GM20431 (cell line): ENCODE measurements at regions not wholly inside any gene's neighbourhood (a gene's known extent, or its start where the extent isn't known, plus 50 kb on each side); places are given as distances from the start of the nearest gene placed in this dataset.
"Not testable (repeated sequence)": the region's sequence is repeated elsewhere in the genome, so short reads cannot be mapped to it uniquely, and the experiment has no call there.

Experiments used
- in situ Hi-C: fragments of 300-500 bp; cut with MseI, MboI; formaldehyde crosslinking; loops from one replicate; pipeline ENCODE4 v1.15.0; 2020; ENCODE audit warnings: low sequenced_read_pairs; ENCODE audit not compliant: unreplicated experiment

- in situ Hi-C loops: loop anchor here (25.0 kb wide), 1 partner anchor 99 kb away; no protein-coding TSS in a partner anchor
Observed at GRCh38 chr7:69211739-69212138, 386.5 kb upstream of the AUTS2 start.

- in situ Hi-C loops: loop anchor here (25.0 kb wide), 1 partner anchor 102 kb away; no protein-coding TSS in a partner anchor
Observed at GRCh38 chr7:69213878-69214277, 384.4 kb upstream of the AUTS2 start.

- in situ Hi-C loops: loop anchor here (25.0 kb wide), 1 partner anchor 103 kb away; no protein-coding TSS in a partner anchor
Observed at GRCh38 chr7:69215516-69215915, 382.8 kb upstream of the AUTS2 start.

GRCh38 chr7:69217516-69218350 is 380.5 kb upstream of the AUTS2 start:
- in situ Hi-C loops: loop anchor here (25.0 kb wide), 1 partner anchor 105 kb away; no protein-coding TSS in a partner anchor

GRCh38 chr7:69218576-69218975 is 379.7 kb upstream of the AUTS2 start:
- in situ Hi-C loops: loop anchor here (25.0 kb wide), 1 partner anchor 106 kb away; no protein-coding TSS in a partner anchor

- in situ Hi-C loops: loop anchor here (25.0 kb wide), 1 partner anchor 107 kb away; no protein-coding TSS in a partner anchor
Observed at GRCh38 chr7:69219381-69219780, 378.9 kb upstream of the AUTS2 start.

- in situ Hi-C loops: no loop called here
Observed at GRCh38 chr7:69225259-69225943, 372.9 kb upstream of the AUTS2 start.

- in situ Hi-C loops: no loop called here
Observed at GRCh38 chr7:69228212-69228811, 370.0 kb upstream of the AUTS2 start.

- in situ Hi-C loops: no loop called here
Observed at GRCh38 chr7:69232445-69233376, 365.6 kb upstream of the AUTS2 start.

GRCh38 chr7:69237541-69237940 is 360.7 kb upstream of the AUTS2 start:
- in situ Hi-C loops: no loop called here

- in situ Hi-C loops: no loop called here
Observed at GRCh38 chr7:69243016-69243415, 355.3 kb upstream of the AUTS2 start.

- in situ Hi-C loops: no loop called here
Observed at GRCh38 chr7:69244701-69245100, 353.6 kb upstream of the AUTS2 start.

GRCh38 chr7:69245646-69246045 is 352.6 kb upstream of the AUTS2 start:
- in situ Hi-C loops: no loop called here

GRCh38 chr7:69246758-69247157 is 351.5 kb upstream of the AUTS2 start:
- in situ Hi-C loops: no loop called here

GRCh38 chr7:69248382-69248828 is 349.9 kb upstream of the AUTS2 start:
- in situ Hi-C loops: not testable (repeated sequence)

GRCh38 chr7:69250958-69251357 is 347.3 kb upstream of the AUTS2 start:
- in situ Hi-C loops: no loop called here

GRCh38 chr7:69254643-69255042 is 343.6 kb upstream of the AUTS2 start:
- in situ Hi-C loops: no loop called here

- in situ Hi-C loops: no loop called here
Observed at GRCh38 chr7:69256634-69257081, 341.6 kb upstream of the AUTS2 start.

GRCh38 chr7:69257592-69257991 is 340.7 kb upstream of the AUTS2 start:
- in situ Hi-C loops: no loop called here
